GM21528 (cell line): ENCODE measurements at regions not wholly inside any gene's neighbourhood (a gene's known extent, or its start where the extent isn't known, plus 50 kb on each side); places are given as distances from the start of the nearest gene placed in this dataset.
"Not testable (repeated sequence)": the region's sequence is repeated elsewhere in the genome, so short reads cannot be mapped to it uniquely, and the experiment has no call there.

ENCODE experiments used
- ATAC-seq: cut with Tn5 transposase; IDR thresholded peaks from one replicate; pipeline ENCODE4 v1.9.1; 2021; ENCODE audit warnings: mild to moderate bottlenecking, moderate library complexity; ENCODE audit not compliant: unreplicated experiment, low FRiP score

- ATAC-seq, result peak; percentile 73
Observed at GRCh38 chr12:62006076-62006732, 254.0 kb upstream of the USP15 start.

- no peak for ATAC-seq
Observed at GRCh38 chr12:62008703-62009102, 251.5 kb upstream of the USP15 start.

- no peak for ATAC-seq
Observed at GRCh38 chr12:62009445-62009844, 250.8 kb upstream of the USP15 start.

- not testable (repeated sequence) for ATAC-seq
Observed at GRCh38 chr12:62010331-62010906, 249.8 kb upstream of the USP15 start.

GRCh38 chr12:62010973-62011372 is 249.2 kb upstream of the USP15 start:
- ATAC-seq, result not testable (repeated sequence)

GRCh38 chr12:62014330-62014729 is 245.9 kb upstream of the USP15 start:
- no peak for ATAC-seq

GRCh38 chr12:62016021-62016420 is 244.2 kb upstream of the USP15 start:
- no peak for ATAC-seq

GRCh38 chr12:62021808-62022207 is 238.4 kb upstream of the USP15 start:
- ATAC-seq, result no peak

- ATAC-seq, result no peak
Observed at GRCh38 chr12:62028536-62028935, 231.7 kb upstream of the USP15 start.

GRCh38 chr12:62032870-62033269 is 227.3 kb upstream of the USP15 start:
- ATAC-seq, result no peak

- ATAC-seq, result no peak
Observed at GRCh38 chr12:62044450-62045135, 215.6 kb upstream of the USP15 start.

- ATAC-seq, result no peak
Observed at GRCh38 chr12:62045211-62045610, 215.0 kb upstream of the USP15 start.

- no peak for ATAC-seq
Observed at GRCh38 chr12:62050785-62051184, 209.4 kb upstream of the USP15 start.

GRCh38 chr12:62069976-62070375 is 190.2 kb upstream of the USP15 start:
- ATAC-seq, result no peak

- not testable (repeated sequence) for ATAC-seq
Observed at GRCh38 chr12:62073236-62073635, 187.0 kb upstream of the USP15 start.

- ATAC-seq, result peak; percentile 64
Observed at GRCh38 chr12:62075870-62076269, 184.3 kb upstream of the USP15 start.

GRCh38 chr12:62078020-62078419 is 182.2 kb upstream of the USP15 start:
- ATAC-seq, result no peak

GRCh38 chr12:62082448-62082847 is 177.8 kb upstream of the USP15 start:
- ATAC-seq, result no peak

- no peak for ATAC-seq
Observed at GRCh38 chr12:62098132-62098531, 162.1 kb upstream of the USP15 start.

GRCh38 chr12:62103748-62104147 is 156.5 kb upstream of the USP15 start:
- ATAC-seq, result no peak

GRCh38 chr12:62106547-62107185 is 153.5 kb upstream of the USP15 start:
- ATAC-seq, result no peak
